Stimulated activated naive CD8-positive, alpha-beta T cell treated with anti-CD3 and anti-CD28 coated beads, Interleukin-15, Interleukin-2, amounts not matched to agents 100 ng/mL and 50 ng/mL, for 24 hours (primary cell): ENCODE measurements at regions not wholly inside any gene's neighbourhood (a gene's known extent, or its start where the extent isn't known, plus 50 kb on each side); places are given as distances from the start of the nearest gene placed in this dataset.
"Not testable (repeated sequence)": the region's sequence is repeated elsewhere in the genome, so short reads cannot be mapped to it uniquely, and the experiment has no call there.

Experiments
- H3K27ac Mint-ChIP-seq: one replicate; pipeline ENCODE4 v1.8.0; 2021; ENCODE audit warnings: mild to moderate bottlenecking, mixed read lengths
- H3K27me3 Mint-ChIP-seq: one replicate; pipeline ENCODE4 v1.8.0; 2021; ENCODE audit warnings: mixed read lengths
- H3K36me3 Mint-ChIP-seq: one replicate; pipeline ENCODE4 v1.8.0; 2021; ENCODE audit warnings: low read depth, mixed read lengths
- H3K4me1 Mint-ChIP-seq: one replicate; pipeline ENCODE4 v1.8.0; 2021; ENCODE audit warnings: low read depth, mixed read lengths
- H3K4me3 Mint-ChIP-seq: one replicate; pipeline ENCODE4 v1.8.0; 2021; ENCODE audit warnings: mild to moderate bottlenecking, mixed read lengths
- H3K9me3 Mint-ChIP-seq: one replicate; pipeline ENCODE4 v1.8.0; 2021; ENCODE audit warnings: mixed read lengths

- Mint-ChIP-seq H3K4me3 (no peak overlapping the region), H3K4me1 (peaks cover 5% of the 10 kb centered on the region), H3K9me3 (no peaks in the 10 kb centered on the region), H3K27ac (no peak overlapping the region), H3K27me3 (peaks cover 4% of the 10 kb centered on the region), H3K36me3 (no peaks in the 10 kb centered on the region)
These were observed 80.7 kb upstream of the CHST15 start for GRCh38 chr10:124174071-124174566.

GRCh38 chr10:124173298-124173900 is 80.0 kb upstream of the CHST15 start:
- H3K27ac Mint-ChIP-seq = no peak overlapping the region
- no peaks in the 10 kb centered on the region for H3K9me3 Mint-ChIP-seq
- H3K36me3 Mint-ChIP-seq = no peaks in the 10 kb centered on the region
- no peak overlapping the region for H3K4me3 Mint-ChIP-seq
- H3K4me1 Mint-ChIP-seq = peaks cover 5% of the 10 kb centered on the region
- peaks cover 4% of the 10 kb centered on the region for H3K27me3 Mint-ChIP-seq

GRCh38 chr10:124172181-124172916 is 79.0 kb upstream of the CHST15 start:
- no peaks in the 10 kb centered on the region for H3K36me3 Mint-ChIP-seq
- H3K4me3 Mint-ChIP-seq = no peak overlapping the region
- no peak overlapping the region for H3K27ac Mint-ChIP-seq
- peaks cover 4% of the 10 kb centered on the region for H3K27me3 Mint-ChIP-seq
- no peaks in the 10 kb centered on the region for H3K9me3 Mint-ChIP-seq
- peaks cover 5% of the 10 kb centered on the region for H3K4me1 Mint-ChIP-seq

GRCh38 chr10:124171561-124171960 is 78.2 kb upstream of the CHST15 start:
- Mint-ChIP-seq H3K36me3 (no peaks in the 10 kb centered on the region), H3K4me3 (no peak overlapping the region), H3K4me1 (peaks cover 5% of the 10 kb centered on the region), H3K27me3 (peaks cover 4% of the 10 kb centered on the region), H3K27ac (no peak overlapping the region), H3K9me3 (no peaks in the 10 kb centered on the region)

- no peaks in the 10 kb centered on the region for H3K9me3 Mint-ChIP-seq
- H3K27ac Mint-ChIP-seq = no peak overlapping the region
- H3K4me1 Mint-ChIP-seq = no peaks in the 10 kb centered on the region
- no peaks in the 10 kb centered on the region for H3K27me3 Mint-ChIP-seq
- H3K36me3 Mint-ChIP-seq = no peaks in the 10 kb centered on the region
- no peak overlapping the region for H3K4me3 Mint-ChIP-seq
These were observed 77.2 kb upstream of the CHST15 start for GRCh38 chr10:124170631-124171030.

- Mint-ChIP-seq H3K4me1 (no peaks in the 10 kb centered on the region), H3K9me3 (no peaks in the 10 kb centered on the region), H3K4me3 (no peak overlapping the region), H3K27ac (no peak overlapping the region), H3K27me3 (peaks cover 5% of the 10 kb centered on the region), H3K36me3 (no peaks in the 10 kb centered on the region)
These were observed 75.8 kb upstream of the CHST15 start for GRCh38 chr10:124168991-124169802.

- Mint-ChIP-seq H3K27ac (no peak overlapping the region), H3K4me3 (no peak overlapping the region), H3K9me3 (no peaks in the 10 kb centered on the region), H3K4me1 (no peaks in the 10 kb centered on the region), H3K36me3 (no peaks in the 10 kb centered on the region), H3K27me3 (peaks cover 5% of the 10 kb centered on the region)
These were observed 75.2 kb upstream of the CHST15 start for GRCh38 chr10:124168581-124168980.

- not testable (repeated sequence) for H3K4me3 Mint-ChIP-seq, H3K9me3 Mint-ChIP-seq, H3K36me3 Mint-ChIP-seq, H3K27ac Mint-ChIP-seq, H3K4me1 Mint-ChIP-seq, H3K27me3 Mint-ChIP-seq
These were observed 74.5 kb upstream of the CHST15 start for GRCh38 chr10:124167925-124168324.

GRCh38 chr10:124166431-124167125 is 73.2 kb upstream of the CHST15 start:
- no peaks in the 10 kb centered on the region for H3K4me1 Mint-ChIP-seq

GRCh38 chr10:124165827-124166226 is 72.4 kb upstream of the CHST15 start:
- Mint-ChIP-seq H3K9me3 (no peaks in the 10 kb centered on the region), H3K4me1 (no peaks in the 10 kb centered on the region), H3K4me3 (no peak overlapping the region), H3K36me3 (no peaks in the 10 kb centered on the region), H3K27me3 (peaks cover 16% of the 10 kb centered on the region), H3K27ac (no peak overlapping the region)

More at GRCh38 chr10:124166431-124167125, 73.2 kb upstream of the CHST15 start:
- Mint-ChIP-seq H3K4me3 (no peak overlapping the region), H3K9me3 (no peaks in the 10 kb centered on the region), H3K27me3 (peaks cover 13% of the 10 kb centered on the region), H3K36me3 (no peaks in the 10 kb centered on the region), H3K27ac (no peak overlapping the region)

GRCh38 chr10:124165311-124165710 is 71.9 kb upstream of the CHST15 start:
- Mint-ChIP-seq H3K27ac (no peak overlapping the region), H3K4me1 (no peaks in the 10 kb centered on the region), H3K27me3 (peaks cover 16% of the 10 kb centered on the region), H3K36me3 (no peaks in the 10 kb centered on the region), H3K4me3 (no peak overlapping the region), H3K9me3 (no peaks in the 10 kb centered on the region)

GRCh38 chr10:124164264-124164663 is 70.9 kb upstream of the CHST15 start:
- Mint-ChIP-seq H3K4me3 (no peak overlapping the region), H3K4me1 (no peaks in the 10 kb centered on the region), H3K27ac (no peak overlapping the region), H3K36me3 (no peaks in the 10 kb centered on the region), H3K9me3 (no peaks in the 10 kb centered on the region), H3K27me3 (peaks cover 22% of the 10 kb centered on the region)

- Mint-ChIP-seq H3K27ac (no peak overlapping the region), H3K4me3 (no peak overlapping the region), H3K27me3 (peaks cover 22% of the 10 kb centered on the region), H3K36me3 (no peaks in the 10 kb centered on the region), H3K4me1 (no peaks in the 10 kb centered on the region), H3K9me3 (no peaks in the 10 kb centered on the region)
These were observed 69.5 kb upstream of the CHST15 start for GRCh38 chr10:124162774-124163354.

GRCh38 chr10:124162136-124162535 is 68.7 kb upstream of the CHST15 start:
- peaks cover 22% of the 10 kb centered on the region for H3K27me3 Mint-ChIP-seq
- H3K9me3 Mint-ChIP-seq = no peaks in the 10 kb centered on the region

More at GRCh38 chr10:124162136-124162535, 68.7 kb upstream of the CHST15 start:
- Mint-ChIP-seq H3K4me1 (no peaks in the 10 kb centered on the region), H3K36me3 (no peaks in the 10 kb centered on the region), H3K27ac (no peak overlapping the region), H3K4me3 (no peak overlapping the region)
